K562 (cell line): ENCODE measurements at regions not wholly inside any gene's neighbourhood (a gene's known extent, or its start where the extent isn't known, plus 50 kb on each side); places are given as distances from the start of the nearest gene placed in this dataset.

Experiments
- ATAC-seq: fragments of 200-7000 bp; cut with Tn5 transposase; 3 replicates; pipeline ENCODE4 v1.9.1; 2020; ENCODE audit warnings: moderate library complexity
- BruUV-seq: library from RNA; stranded (reverse); fragments of 400-500 nt; replicated peaks from 2 replicates; lab custom pipeline; 2021; lab: Mats Ljungman, UMichigan
- CTCF ChIA-PET: fragments of 300-600 bp; formaldehyde crosslinking; extraction: SDS; loops from one replicate; lab custom pipeline; 2021; ENCODE audit warnings: low intra/inter-chr PET ratio; lab: Yijun Ruan, JAX
- POLR2A ChIA-PET: fragments of 300-600, 350-650 bp; sonication (Branson Sonifier 250); formaldehyde crosslinking; extraction: SDS; loops from one replicate; lab custom pipeline; 2021; ENCODE audit warnings: antibody characterized with exemption, inconsistent platforms; lab: Yijun Ruan, JAX
- DNase-seq, 4 experiments: peaks; one replicate each; pipeline versions ENCODE4 v3.0.0 to v3.0.0-alpha.2; 2011 to 2018; ENCODE audit warnings: low spot score in 3 of 4, mixed read lengths in 3 of 4; ENCODE audit errors: extremely low read depth in 1 of 4
- FAIRE-seq: peaks from 2 replicates; lab custom pipeline; 2011; peaks lifted over from hg19 to GRCh38; lab: Jason Lieb, UNC
- H2AFZ ChIP-seq: 2 replicates; pipeline ENCODE4 v1.6.0; 2011; ENCODE audit warnings: low read depth, low read length, control low read depth, inconsistent platforms
- H3K27ac ChIP-seq: fragments of 200-600 bp; 3 replicates; pipeline ENCODE4 v1.8.0; 2011; ENCODE audit warnings: low read depth, mild to moderate bottlenecking, control low read depth, inconsistent platforms, low read length, moderate library complexity, mixed read lengths; ENCODE audit errors: extremely low read depth
- H3K27me3 ChIP-seq, 2 experiments: fragments of 300-600 bp in 1 of 2; 2 replicates in 1 of 2; 3 replicates in 1 of 2; pipeline versions ENCODE4 v1.6.0 to v1.8.0; 2011; ENCODE audit warnings: inconsistent platforms in 2 of 2, low read length in 2 of 2, mild to moderate bottlenecking in 1 of 2, mixed read lengths in 1 of 2, moderate library complexity in 1 of 2; ENCODE audit not compliant: control insufficient read depth in 2 of 2, insufficient read depth in 2 of 2
- H3K36me3 ChIP-seq: fragments of 300-600 bp; 3 replicates; pipeline ENCODE4 v1.8.0; 2011; ENCODE audit warnings: mild to moderate bottlenecking, low read length, inconsistent platforms; ENCODE audit not compliant: control insufficient read depth, insufficient read depth
- H3K4me1 ChIP-seq, 2 experiments: fragments of 200-600 bp in 1 of 2; replicated peaks in 1 of 2; 2 replicates in 1 of 2; 3 replicates in 1 of 2; pipeline versions ENCODE4 v1.5.1 to v1.8.0; 2011; ENCODE audit warnings: inconsistent platforms in 2 of 2, low read length in 2 of 2, mild to moderate bottlenecking in 1 of 2, mixed read lengths in 1 of 2, moderate library complexity in 1 of 2; ENCODE audit not compliant: control insufficient read depth in 2 of 2, insufficient read depth in 2 of 2
- H3K4me2 ChIP-seq: 2 replicates; pipeline ENCODE4 v1.6.1; 2011; ENCODE audit warnings: low read length, control low read depth, inconsistent platforms, mixed read lengths; ENCODE audit not compliant: insufficient read depth
- H3K4me3 ChIP-seq: fragments of 200-600 bp; sonication (generic), shearing (Covaris generic); 2 replicates; pipeline ENCODE4 v1.5.1; 2016; ENCODE audit warnings: control low read depth, inconsistent platforms
- H3K79me2 ChIP-seq: fragments of 200-600 bp; 3 replicates; pipeline ENCODE4 v1.8.0; 2011; ENCODE audit warnings: low read length, inconsistent platforms; ENCODE audit not compliant: control insufficient read depth, insufficient read depth
- H3K9ac ChIP-seq, 2 experiments: 2 replicates each; pipeline versions ENCODE4 v1.6.0 to v1.6.1; 2011; ENCODE audit warnings: low read depth in 2 of 2, low read length in 2 of 2, control low read depth in 1 of 2, inconsistent platforms in 1 of 2, mild to moderate bottlenecking in 1 of 2, mixed read lengths in 1 of 2; ENCODE audit not compliant: insufficient read depth in 1 of 2
- H3K9me1 ChIP-seq: one replicate; pipeline ENCODE4 v1.6.0; 2011; ENCODE audit warnings: inconsistent platforms, mild to moderate bottlenecking, low read length, moderate library complexity; ENCODE audit not compliant: control insufficient read depth, insufficient read depth
- H3K9me3 ChIP-seq: replicated peaks from 2 replicates; pipeline ENCODE4 v1.5.1; 2011; ENCODE audit warnings: low read depth, low read length, inconsistent platforms; ENCODE audit not compliant: control insufficient read depth, insufficient read depth
- H4K20me1 ChIP-seq: replicated peaks from 2 replicates; pipeline ENCODE4 v1.6.1; 2011; ENCODE audit warnings: low read length, inconsistent platforms, mixed read lengths; ENCODE audit not compliant: control insufficient read depth, insufficient read depth
- ARID4B ChIP-seq: sonication (generic); formaldehyde crosslinking; IDR thresholded peaks from 2 replicates; pipeline ENCODE4 v1.8.0; 2022; ENCODE audit warnings: mild to moderate bottlenecking, missing genetic modification reagents
- CBX5 ChIP-seq: IDR thresholded peaks from 2 replicates; pipeline ENCODE4 v1.6.1; 2014; ENCODE audit warnings: low read depth, borderline replicate concordance
- DIDO1 ChIP-seq: fragments of 450-650 bp; IDR thresholded peaks from 2 replicates; pipeline ENCODE4 v1.6.1; 2016; ENCODE audit warnings: low read depth, missing biosample characterization, missing genetic modification characterization
- HBP1 ChIP-seq: fragments of 450-650 bp; formaldehyde crosslinking; IDR thresholded peaks from 2 replicates; pipeline ENCODE4 v1.4.0; 2022; ENCODE audit warnings: missing genetic modification characterization
- HINFP ChIP-seq: fragments of 450-650 bp; conservative IDR thresholded peaks from 2 replicates; pipeline ENCODE4 v1.6.1; 2016; ENCODE audit warnings: missing genetic modification characterization, low read depth, mild to moderate bottlenecking, control low read depth, missing compliant biosample characterization
- JUNB ChIP-seq: fragments of 450-650 bp; formaldehyde crosslinking; conservative IDR thresholded peaks from 2 replicates; pipeline ENCODE4 v1.4.0; 2020; ENCODE audit warnings: mild to moderate bottlenecking
- MAFF ChIP-seq: IDR thresholded peaks from 2 replicates; pipeline ENCODE4 v1.6.1; 2012; ENCODE audit warnings: low read length, improper control_type of control experiment
- NKRF ChIP-seq: fragments of 450-650 bp; IDR thresholded peaks from 2 replicates; pipeline ENCODE4 v1.6.1; 2016; ENCODE audit warnings: borderline replicate concordance
- PHF21A ChIP-seq: fragments of 450-650 bp; IDR thresholded peaks from 2 replicates; pipeline ENCODE4 v1.6.1; 2017; ENCODE audit warnings: low read depth, borderline replicate concordance
- TCFL5 ChIP-seq: fragments of 250-450 bp; sonication (Bioruptor Pico); conservative IDR thresholded peaks from 2 replicates; pipeline ENCODE4 v1.6.1; 2021; ENCODE audit warnings: mild to moderate bottlenecking, moderate library complexity, matching md5 sums
- ZNF41 ChIP-seq: fragments of 250-450 bp; sonication (Bioruptor Pico); conservative IDR thresholded peaks from 2 replicates; pipeline ENCODE4 v1.4.0; 2020; ENCODE audit warnings: mild to moderate bottlenecking
- ZNF436 ChIP-seq: fragments of 250-450, 450-650 bp; sonication (Bioruptor Pico); formaldehyde crosslinking; IDR thresholded peaks from 2 replicates; pipeline ENCODE4 v1.7.0; 2020; ENCODE audit warnings: mild to moderate bottlenecking
- ZNF511 ChIP-seq: sonication (generic); formaldehyde crosslinking; IDR thresholded peaks from 2 replicates; pipeline ENCODE4 v1.8.0; 2022; ENCODE audit warnings: mild to moderate bottlenecking, missing genetic modification reagents
- WGBS: fragments of 100-300 bp; shearing (Covaris generic); methylation state at CpG from one replicate; pipeline ENCODE4 v1.1.6; 2016; ENCODE audit warnings: low coverage, mixed read lengths; ENCODE audit not compliant: insufficient coverage; ENCODE audit errors: missing lambda C conversion rate; 5-methylcytosine and 5-hydroxymethylcytosine counted together
- in situ Hi-C: fragments of 300-500 bp; cut with MboI; formaldehyde crosslinking; loops from 4 replicates; pipeline ENCODE4 v1.15.0; 2018; ENCODE audit warnings: inconsistent platforms, mixed read lengths
- intact Hi-C: fragments of 100-400 bp; cut with micrococcal nuclease; formaldehyde crosslinking; loops from 2 replicates; pipeline ENCODE4 v1.14.2; 2022

GRCh38 chrX:148416142-148416541 is 84.3 kb upstream of the AFF2 start:
- H3K79me2 ChIP-seq, result no peaks in the 10 kb centered on the region
- H2AFZ ChIP-seq, result no peak overlapping the region
- no peak overlapping the region for H3K4me3 ChIP-seq
- ATAC-seq (no peak), DNase-seq (no peak), FAIRE-seq (no peak)
- in situ Hi-C loops (no loop called here), intact Hi-C loops (no loop called here)
- no peaks in the 10 kb centered on the region for H3K9me1 ChIP-seq
- BruUV-seq, result no TSS peak
- no peaks in the 10 kb centered on the region for H4K20me1 ChIP-seq
- no peak overlapping the region for H3K9ac ChIP-seq
- no peaks in the 10 kb centered on the region for H3K9me3 ChIP-seq
- no peaks in the 10 kb centered on the region for H3K36me3 ChIP-seq
- H3K27me3 ChIP-seq, result no peaks in the 10 kb centered on the region
- no peak overlapping the region for H3K27ac ChIP-seq
- H3K4me1 ChIP-seq, result no peaks in the 10 kb centered on the region
- no peak overlapping the region for H3K4me2 ChIP-seq
- WGBS, result 5% methylated on average over 2 of the region's 2 CpGs
- ChIA-PET POLR2A (interaction anchor here (0.6 kb wide), 1 partner anchor 1800 kb away, joined by 4 read pairs; no protein-coding TSS in a partner anchor), CTCF (no interaction called here)
- TF ChIP-seq TCFL5 (no peak), HBP1 (no peak), HINFP (tag) (no peak), JUNB (CRISPR knock-in tag) (no peak), CBX5 (no peak), ZNF436 (CRISPR knock-in tag) (no peak), DIDO1 (tag) (no peak), MAFF (no peak), ARID4B (CRISPR knock-in tag) (no peak), PHF21A (no peak), NKRF (no peak), ZNF41 (CRISPR knock-in tag) (no peak), ZNF511 (no peak)
